Mammary epithelial cell (primary cell): ENCODE measurements at regions not wholly inside any gene's neighbourhood (a gene's known extent, or its start where the extent isn't known, plus 50 kb on each side); places are given as distances from the start of the nearest gene placed in this dataset.

ENCODE experiments used
- CTCF ChIP-seq, 2 donors: IDR thresholded peaks in 1 of 2; conservative IDR thresholded peaks in 1 of 2; 2 replicates each; pipeline ENCODE4 v1.5.1; 2011 to 2012; ENCODE audit warnings: inconsistent platforms in 2 of 2, low read length in 2 of 2, mild to moderate bottlenecking in 2 of 2, control low read depth in 1 of 2, low read depth in 1 of 2; ENCODE audit not compliant: insufficient read depth in 1 of 2; ENCODE audit errors: extremely low read depth in 1 of 2
- EZH2 ChIP-seq: IDR thresholded peaks from 2 replicates; pipeline ENCODE4 v1.6.1; 2012; ENCODE audit warnings: low read length, inconsistent platforms, borderline replicate concordance

GRCh38 chr10:3330663-3331062, 158.1 kb upstream of the PITRM1 start:
- no peak for TF ChIP-seq CTCF (conservative IDR thresholded peaks at IDR 0.05 in 1 of 2, IDR thresholded peaks at IDR 0.05 in 1 of 2; ENCODE audit: extremely low read depth in 1 of 2, insufficient read depth in 1 of 2, low read depth in 1 of 2, low read length in 2 of 2)
- no peak for TF ChIP-seq EZH2
